HUDEP-2 (cell line): ENCODE measurements at regions not wholly inside any gene's neighbourhood (a gene's known extent, or its start where the extent isn't known, plus 50 kb on each side); places are given as distances from the start of the nearest gene placed in this dataset.
"Not testable (repeated sequence)": the region's sequence is repeated elsewhere in the genome, so short reads cannot be mapped to it uniquely, and the experiment has no call there.

ENCODE experiments used
- DNase-seq, 76 experiments: peaks; one replicate each; lab custom pipeline; 2025; ENCODE audit not compliant: unreplicated experiment in 76 of 76; lab: John Stamatoyannopoulos, UW

DNA sequence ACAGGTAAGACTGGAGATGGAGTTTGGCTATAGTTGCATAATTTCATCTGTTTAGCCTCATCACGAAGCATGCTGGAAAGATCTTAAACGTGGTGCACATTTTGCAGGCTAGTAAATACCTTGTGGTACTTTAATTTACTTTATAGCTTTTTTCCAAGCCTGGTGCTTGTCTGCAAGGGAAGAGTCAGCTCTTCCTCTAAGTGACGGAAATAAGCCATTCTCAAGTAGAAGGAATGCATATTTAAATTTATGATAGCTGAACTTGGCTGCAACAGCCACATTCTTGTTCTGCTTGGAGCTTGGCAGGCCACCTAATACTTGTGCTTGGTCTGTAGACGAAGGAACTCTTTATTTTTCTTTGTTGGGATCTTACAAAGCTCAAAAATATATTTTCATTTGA is 188.0 kb upstream of the PIK3R1 start:
- DNase-seq, result no peak

DNA sequence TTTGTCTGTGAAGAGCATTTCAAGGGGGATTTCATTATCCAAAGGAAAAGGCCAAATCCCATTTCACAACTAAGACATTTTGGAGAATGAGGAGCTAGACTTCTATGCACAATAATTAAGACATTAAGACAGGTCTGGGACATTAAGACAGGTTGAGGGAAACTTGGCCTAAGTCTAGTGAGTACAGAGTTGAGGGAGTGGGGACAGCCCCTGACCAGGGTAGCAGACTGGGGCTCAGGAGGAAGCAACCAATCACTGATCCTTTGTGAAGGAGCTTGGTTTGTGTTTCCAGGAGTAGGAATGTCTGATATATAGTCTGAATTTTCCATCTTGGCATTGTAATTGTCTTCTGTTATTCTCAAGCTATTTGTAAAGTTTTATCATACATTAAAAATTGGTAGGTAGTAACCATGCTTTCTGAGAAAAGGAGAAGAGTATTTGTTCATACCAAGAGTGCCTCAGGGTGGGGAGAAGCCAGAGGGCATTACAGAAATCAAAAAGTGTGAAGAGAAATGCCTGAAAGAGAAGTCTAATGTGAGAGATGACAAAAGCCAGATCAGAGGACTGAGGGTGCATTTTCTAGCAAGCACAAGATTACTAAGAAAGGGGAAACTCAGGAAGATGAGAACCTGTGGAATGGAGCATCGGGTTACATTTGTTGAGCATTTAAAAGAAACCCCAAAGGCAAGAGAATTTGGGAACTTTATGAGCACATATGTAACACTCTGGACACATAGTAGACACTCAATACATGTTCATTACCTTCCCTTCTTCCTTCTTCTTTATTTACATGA is 189.3 kb upstream of the PIK3R1 start:
- DNase-seq, result no peak

DNA sequence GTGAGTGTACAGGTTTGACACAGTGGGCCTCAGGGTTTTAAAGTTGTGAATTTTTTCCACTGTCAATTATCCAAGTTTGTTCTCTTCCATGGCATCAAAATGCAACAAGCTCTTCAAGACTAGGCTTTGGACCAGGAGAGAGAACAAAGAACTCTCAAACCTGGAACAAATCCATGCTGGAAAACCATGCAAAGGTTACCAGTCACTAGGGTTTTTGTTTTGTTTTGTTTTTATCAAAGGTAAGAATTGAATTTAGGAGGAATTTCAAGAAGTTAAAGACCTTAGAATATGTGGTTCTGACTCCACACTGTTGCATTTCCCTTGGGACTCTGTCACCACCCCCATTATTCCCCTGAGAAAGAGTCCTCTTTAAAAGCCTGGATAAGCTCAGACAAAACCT is 191.1 kb upstream of the PIK3R1 start:
- no peak for DNase-seq

DNA sequence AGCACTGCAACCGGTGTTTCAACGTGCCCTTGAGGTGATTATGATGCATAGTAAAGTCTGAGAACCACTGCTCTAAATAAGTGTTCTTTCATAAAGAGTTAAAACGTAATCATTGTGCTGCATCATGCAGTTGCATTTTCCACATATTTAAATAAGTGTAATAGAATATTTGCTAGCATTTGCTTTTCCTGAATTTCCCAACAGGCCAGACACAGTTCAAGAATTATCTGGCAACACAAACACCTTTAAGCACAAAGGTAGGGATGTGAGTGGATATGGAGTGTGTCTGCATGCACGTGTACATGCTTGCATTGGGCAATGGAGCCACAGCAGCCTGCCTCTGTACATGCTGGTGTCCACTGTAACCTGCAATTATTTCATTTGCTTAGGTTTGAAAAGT is 193.6 kb upstream of the PIK3R1 start:
- no peak for DNase-seq

DNA sequence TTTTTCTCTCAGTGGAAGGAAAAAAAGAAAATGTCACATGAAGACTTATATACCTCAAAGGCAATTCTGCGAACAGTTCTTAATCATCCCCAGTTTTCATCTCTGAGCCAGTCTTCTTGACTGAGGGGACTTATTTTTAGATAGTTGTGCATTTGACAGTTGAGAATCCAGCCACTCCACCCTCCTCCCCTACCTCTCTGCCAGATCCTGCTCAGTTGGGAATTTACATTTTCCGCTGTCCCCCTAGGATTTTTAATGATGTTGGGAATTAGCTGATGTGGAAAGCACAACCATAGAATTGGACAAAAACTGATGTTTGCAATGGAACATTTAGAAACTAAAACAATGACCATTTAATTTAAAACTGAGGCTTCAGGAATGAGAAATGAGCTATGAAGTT is 194.3 kb upstream of the PIK3R1 start:
- DNase-seq, result no peak

DNA sequence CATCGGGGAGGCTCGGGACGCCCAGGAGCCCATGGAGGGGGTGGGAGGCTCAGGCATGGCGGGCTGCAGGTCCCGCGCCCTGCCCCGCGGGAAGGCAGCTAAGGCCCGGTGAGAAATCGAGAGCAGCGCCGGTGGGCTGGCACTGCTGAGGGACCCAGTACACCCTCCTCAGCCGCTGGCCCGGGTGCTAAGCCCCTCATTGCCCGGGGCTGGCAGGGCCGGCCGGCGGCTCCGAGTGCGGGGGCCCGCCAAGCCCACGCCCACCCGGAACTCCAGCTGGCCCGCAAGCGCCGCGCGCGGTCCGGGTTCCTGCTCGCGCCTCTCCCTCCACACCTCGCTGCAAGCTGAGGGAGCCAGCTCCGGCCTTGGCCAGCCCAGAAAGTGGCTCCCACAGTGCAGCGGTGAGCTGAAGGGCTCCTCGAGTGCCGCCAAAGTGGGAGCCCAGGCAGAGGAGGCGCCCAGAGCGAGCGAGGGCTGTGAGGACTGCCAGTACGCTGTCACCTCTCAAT is 195.0 kb upstream of the PIK3R1 start:
- DNase-seq, result not testable (repeated sequence)

DNA sequence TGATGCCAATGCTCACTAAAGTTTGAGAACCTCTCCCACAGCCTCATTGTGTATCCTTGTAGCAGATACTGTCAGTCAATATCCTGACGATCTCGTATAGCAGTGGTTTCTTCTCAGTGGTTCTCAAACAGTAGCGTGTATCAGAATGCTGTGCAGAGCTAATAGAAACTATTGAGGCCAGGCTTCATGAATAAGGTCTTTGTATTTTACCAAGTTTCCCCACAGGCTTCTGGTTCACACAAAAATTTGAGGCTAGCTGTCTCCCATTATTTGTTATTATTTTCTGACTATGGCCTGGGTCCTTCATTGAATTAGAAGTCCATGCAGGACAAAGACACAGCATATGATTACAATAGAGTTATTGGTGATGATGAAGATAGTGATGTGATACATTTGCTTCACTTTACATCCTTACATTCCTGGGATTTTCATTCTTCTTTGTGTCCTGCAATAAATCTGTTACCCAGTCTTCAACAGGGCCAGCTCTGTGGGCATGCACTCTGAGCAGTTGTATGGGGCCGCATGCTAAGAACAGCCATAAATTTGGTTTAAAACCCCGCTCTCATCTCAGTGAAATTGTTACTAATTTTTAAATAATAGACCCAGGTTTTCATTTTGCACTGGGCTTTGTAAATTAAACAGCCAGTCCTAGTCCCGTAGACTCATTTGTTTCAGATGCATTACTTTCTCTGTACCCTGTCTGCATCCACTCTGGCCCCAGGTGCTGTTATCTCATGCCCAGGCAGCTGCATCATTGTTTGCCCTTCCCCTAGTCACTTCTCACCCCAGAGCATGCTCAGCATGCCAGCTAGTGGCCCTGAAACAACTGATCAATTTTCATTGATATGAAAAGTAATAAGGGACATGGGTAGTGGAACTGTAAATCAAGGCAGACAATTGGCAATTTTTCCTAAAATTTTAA is 199.9 kb upstream of the PIK3R1 start:
- DNase-seq, result no peak

DNA sequence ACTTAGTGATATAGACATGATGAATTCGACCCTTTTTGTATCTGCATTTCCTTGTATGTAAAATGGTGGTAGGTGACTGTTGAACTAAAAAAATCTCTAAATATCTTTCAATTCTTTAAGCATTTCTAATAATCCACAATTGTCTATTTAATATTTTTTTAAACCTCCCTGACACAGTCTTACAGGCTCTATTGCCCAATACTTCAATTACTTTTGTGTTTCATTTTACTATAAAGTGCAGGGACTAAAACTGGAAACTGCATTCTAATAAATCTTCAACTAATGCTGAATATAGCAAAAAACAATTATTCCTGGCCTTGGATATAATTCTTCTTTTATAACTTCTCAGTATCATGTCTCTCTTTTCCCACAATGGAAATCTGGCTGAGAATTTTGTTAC is 202.7 kb upstream of the PIK3R1 start:
- DNase-seq, result no peak

DNA sequence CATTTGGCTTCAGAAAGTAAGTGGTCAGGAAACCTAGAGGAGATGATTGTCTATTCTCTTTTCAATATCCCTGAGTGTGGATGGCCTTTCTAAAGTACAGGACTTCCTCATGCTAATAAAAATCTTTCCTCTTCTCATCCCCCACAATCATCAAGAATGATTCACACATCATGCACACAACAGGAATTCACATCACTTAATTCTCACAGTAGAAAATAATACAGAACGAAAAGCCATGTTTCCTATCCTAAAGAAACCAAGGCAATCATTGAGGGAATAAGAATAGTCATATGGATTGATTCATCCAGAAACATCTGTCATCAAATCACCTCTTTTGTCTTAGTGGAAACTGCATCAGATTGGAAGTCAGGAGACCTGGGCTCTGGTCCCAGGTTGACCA is 203.1 kb upstream of the PIK3R1 start:
- DNase-seq, result no peak

DNA sequence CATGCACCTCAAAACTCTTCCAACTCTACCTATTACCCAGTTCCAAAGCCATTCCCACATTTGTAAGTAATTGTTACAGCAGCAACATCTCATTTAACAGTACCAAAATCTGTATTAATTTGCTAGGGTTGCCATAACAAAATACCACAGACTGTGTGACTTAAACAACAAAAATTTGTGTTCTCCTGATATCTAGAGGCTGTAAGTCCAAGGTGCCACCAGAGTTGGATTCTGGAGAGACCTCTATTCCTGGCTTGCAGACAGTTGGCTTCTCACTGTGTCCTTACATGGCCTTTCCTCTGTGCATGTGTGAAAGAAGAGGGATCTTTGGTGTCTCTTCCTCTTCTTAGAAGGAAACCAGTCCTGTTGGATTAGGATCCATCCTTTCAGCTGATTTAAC is 203.8 kb upstream of the PIK3R1 start:
- no peak for DNase-seq

DNA sequence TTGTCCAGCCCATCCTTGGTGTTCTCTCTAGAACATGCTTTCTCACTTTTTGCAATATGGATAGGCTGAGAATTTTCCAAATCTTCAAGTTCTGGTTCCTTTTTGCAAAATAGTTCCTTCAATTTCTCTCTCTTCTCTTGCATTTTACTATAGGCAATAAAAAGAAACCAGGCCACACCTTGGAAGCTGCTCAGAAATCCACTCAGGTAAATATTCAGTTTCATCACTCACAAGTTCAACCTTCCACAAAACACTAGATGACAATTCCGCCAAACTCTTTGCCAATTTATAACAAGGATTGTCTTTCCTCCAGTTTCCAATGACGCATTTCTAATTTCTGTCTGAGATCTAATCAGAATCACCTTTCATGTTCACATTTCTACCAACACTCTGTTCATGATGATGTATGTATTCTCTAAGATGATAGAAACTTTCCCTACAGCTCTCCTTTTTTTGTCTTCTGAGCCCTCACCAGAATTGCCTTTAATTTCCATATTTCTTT is 204.2 kb upstream of the PIK3R1 start:
- DNase-seq, result no peak

DNA sequence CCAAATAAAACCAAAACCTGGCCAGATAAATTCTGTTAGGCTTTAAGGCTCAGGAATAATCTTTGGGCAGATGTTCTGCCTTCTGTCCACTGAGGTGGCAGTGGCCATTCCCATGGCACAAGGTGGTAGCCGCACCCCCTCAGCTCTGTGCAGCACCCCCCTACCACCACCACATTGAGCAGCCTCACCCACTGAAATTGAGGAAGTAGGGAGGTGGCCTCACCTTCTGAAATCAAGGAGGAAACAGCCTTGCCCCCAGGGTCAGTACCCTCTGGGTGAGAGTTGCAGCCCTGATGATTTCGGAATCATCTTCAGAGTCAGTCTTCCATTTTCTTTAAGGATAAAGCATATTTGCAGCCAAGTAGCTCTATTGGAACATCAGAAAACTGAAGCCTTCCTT is 204.8 kb upstream of the PIK3R1 start:
- no peak for DNase-seq

DNA sequence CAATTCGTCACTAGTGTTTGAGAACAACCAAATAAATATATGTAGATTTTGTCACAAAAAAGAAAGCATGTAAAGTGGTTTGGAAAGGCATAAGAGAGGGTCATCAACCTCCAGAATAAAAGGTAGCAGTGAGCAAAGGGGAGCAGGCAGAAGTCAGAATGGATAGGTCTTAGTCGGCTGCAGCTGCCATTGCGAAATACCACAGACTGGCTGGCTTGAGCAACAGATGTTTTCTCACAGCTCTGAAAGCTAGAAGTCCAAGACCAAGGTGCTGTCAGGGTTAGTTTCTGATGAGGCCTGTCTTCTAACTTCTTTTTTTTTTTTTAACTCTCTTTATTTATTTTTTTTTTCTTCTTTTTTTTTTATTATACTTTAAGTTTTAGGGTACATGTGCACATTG is 208.1 kb upstream of the PIK3R1 start:
- DNase-seq, result no peak

DNA sequence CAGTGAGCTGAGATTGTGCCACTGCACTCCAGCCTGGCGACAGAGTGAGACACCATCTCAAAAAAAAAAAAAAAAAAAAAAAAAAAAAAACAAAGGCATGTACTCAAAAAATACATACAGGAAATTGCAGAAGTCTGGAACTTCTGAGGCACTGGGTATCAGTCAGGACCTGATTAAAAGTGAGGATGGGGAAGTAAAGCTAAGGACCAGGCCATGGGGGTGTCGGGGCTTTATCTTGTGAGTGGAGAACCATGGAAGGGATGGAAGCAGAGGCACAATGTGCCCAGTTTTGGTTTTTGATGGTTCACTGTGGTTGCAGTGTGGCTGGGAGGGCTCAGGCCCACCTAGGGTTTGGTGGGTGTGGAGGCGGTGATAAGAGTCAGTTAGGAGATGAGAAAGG is 212.7 kb upstream of the PIK3R1 start:
- DNase-seq, result no peak

DNA sequence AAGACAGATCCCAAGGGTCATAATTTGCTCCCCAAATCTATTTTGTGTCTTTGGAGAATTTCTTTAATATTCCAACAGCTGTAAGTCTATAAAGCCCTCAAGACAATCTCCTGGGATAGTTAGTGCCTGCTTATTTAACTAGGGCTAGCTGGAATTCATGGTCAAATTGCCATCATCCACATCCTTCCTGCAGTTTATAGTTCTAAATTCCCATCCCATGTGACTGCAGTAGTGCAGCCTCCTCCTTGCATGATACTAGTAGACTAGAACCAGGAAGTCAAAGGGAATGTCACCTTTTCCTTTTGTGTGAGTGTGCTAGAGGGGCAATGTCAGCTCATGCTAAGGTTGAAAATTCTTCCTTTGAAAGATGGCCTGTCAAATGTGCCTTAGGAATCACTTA is 214.8 kb upstream of the PIK3R1 start:
- DNase-seq, result no peak

DNA sequence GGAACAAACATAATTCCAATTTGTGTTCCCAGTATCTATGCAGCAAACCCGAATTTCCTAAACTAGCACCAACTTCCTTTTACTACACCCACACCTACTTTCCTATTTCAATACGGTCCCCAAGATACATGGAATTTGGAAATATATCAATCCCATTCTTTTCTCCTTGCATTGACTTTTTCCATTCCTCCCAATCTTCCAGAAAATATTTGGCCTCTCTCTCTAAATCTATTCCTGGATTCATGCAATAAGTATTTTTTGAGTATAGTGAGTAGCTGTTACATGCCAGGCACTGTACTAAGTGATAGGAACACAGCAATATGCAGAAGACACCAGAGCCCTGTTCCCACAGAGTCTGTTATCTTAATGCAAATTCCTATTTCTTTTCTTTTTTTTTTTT is 216.2 kb upstream of the PIK3R1 start:
- DNase-seq, result no peak

DNA sequence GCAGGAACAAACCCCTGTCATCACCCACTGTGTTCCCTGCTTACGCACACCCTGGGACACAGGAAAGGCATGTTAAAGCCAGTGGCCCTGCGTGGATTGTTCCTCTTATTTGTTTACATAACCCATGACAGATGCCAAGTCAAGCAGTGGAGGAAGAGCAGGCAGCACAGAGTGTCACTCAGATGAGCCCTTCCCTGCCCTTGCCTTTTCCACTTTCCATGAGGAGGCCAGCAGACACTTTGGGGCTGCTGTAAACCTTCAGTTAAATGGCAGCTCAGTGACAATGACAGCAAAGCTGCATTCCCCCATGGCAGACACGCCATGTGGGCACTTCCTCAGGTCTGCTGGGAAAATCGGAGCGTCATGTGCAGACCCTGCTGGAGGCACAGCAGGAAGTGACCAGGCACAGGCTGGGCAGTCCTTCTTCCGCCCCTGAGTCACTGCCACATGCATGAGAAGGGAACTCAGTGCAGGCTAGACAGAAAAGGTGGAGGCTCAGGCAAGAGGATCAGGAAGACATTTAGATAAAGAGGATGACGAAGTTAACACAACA is 216.8 kb upstream of the PIK3R1 start:
- DNase-seq, result no peak

DNA sequence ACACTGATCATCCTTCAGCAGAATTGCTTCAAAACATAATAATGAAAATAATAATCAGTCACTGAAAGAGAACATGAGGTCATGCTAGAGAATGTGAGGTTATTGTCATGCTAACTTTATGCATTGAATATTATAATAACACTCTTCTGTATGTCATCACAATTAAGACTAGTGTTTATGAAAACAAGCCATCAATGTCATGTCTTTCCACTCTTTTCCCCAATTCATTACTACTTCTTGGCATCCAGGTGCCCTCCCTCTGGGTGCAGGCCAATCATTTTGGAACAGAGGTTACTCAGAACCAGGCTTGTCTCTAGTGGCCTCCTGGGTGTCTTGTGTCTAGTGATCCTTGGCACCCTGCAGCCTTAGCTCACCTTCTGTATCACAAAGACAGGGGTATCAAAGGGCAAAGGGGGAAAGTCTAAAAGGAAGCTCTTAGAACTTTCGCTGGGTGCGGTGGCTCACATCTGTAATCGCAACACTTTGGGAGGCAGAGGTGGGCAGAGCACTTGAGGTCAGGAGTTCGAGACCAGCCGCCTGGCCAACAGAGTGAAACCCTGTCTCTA is 217.6 kb upstream of the PIK3R1 start:
- DNase-seq, result no peak

DNA sequence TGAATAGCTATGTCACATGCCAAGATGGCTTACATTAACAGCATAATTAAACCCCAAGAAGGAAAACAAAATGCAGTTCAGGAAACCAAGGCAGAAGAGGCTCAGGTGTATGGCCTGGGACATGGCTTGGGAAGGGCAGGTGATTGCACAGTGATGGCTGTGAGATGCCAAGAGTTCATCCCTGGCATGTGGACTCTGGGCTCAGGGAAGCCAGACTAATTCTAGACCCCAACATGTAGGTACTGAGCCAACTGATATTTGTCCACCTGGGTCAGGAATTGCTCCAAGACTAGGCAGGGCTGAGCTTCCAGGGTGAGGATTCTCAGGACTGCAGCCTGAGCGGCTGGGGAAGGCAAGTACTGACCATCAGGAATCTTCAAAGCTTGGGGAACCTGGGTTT is 218.4 kb upstream of the PIK3R1 start:
- no peak for DNase-seq

DNA sequence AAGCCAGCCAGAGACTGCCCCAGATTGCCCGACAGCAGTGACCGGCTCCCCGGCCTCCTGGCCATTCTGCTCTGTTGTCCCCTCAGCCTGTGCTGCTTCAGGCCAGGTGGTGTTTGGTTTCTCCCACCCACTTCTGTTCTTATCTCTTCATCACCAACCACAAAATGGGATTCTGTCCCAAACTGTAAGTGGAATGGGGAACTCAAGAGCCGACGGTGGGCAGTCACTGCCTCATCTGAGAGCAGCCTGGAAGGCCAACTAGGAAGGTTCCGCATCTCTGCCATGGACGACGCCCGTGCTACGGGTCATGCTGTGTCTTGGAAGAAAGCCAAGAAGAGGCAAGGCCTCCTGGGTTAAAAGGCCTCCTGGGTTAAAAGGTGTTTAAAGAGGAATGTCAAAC is 219.0 kb upstream of the PIK3R1 start:
- DNase-seq, result no peak

DNA sequence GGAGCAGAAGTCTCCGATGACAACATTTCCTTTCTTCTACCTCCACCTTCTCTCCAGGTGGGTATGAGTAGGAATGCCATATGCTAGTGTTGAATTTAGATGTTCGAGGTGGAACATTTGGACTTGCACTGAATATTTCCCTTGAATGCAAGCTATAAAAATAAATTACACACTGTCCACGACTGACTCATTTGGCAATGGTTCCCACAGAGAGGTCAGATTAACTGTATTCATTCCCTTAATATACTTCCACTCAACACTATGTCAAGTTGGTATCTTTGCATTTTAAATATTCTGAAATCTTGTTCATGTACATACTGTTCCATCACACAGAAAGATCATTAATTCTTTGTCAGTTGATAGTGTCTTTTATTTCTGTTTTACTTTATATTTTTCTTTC is 222.6 kb upstream of the PIK3R1 start:
- no peak for DNase-seq
